Sciatic nerve (tissue), 2 donors: ENCODE measurements at regions not wholly inside any gene's neighbourhood (a gene's known extent, or its start where the extent isn't known, plus 50 kb on each side); places are given as distances from the start of the nearest gene placed in this dataset.

Experiments
- ATAC-seq: fragments of 200-7000 bp; cut with Tn5 transposase; one replicate; pipeline ENCODE4 v1.9.1; 2020; ENCODE audit warnings: mild to moderate bottlenecking, moderate library complexity
- DNase-seq: peaks from one replicate; pipeline ENCODE4 v3.0.0-alpha.2; 2020; ENCODE audit warnings: low spot score
- intact Hi-C: fragments of 100-400 bp; cut with DNase I; formaldehyde crosslinking; loops from one replicate; pipeline ENCODE4 v1.14.2; 2022
- donor health status: DM: no; HTN: no; CAD: no.
- donor health status: DM: no; HTN: no; CAD: no.

GRCh38 chr12:31228811-31229792 lies 96.8 kb downstream of the SINHCAF start:
- ATAC-seq (peak; percentile 47), DNase-seq (no peak)
- intact Hi-C loops, result no loop called here

- no peak for ATAC-seq
- intact Hi-C loops, result no loop called here
Measured at GRCh38 chr12:31230004-31230403, 95.9 kb downstream of the SINHCAF start.

More at GRCh38 chr12:31230004-31230403, 95.9 kb downstream of the SINHCAF start:
- DNase-seq, result no peak
